ENCODE measurements at regions not wholly inside any gene's neighbourhood (a gene's known extent, or its start where the extent isn't known, plus 50 kb on each side); places are given as distances from the start of the nearest gene placed in this dataset.

DNA sequence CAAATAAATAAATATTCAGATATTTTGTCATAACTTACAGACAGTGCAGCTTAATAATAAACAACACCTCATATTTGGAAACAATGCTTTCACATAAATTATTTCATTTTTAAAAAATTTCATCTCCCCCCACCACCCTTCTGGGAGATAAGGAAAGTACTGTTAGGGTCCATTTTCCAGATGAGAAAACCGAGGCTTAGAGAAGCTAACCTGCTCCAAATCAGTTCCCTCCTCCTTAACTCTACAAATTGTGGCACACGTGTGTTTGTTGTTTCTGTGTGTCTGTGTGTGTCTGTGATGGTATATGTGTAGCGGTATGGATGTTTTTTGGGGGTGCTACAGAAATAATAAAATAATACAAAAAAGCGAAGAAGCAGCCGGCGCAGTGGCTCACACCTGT lies 54.2 kb upstream of the NAA20 start:
- no peak for ATAC-seq (ENCODE audit: low read depth)
- ChIA-PET POLR2A (interaction anchor here (0.5 kb wide), 1 partner anchor 249 kb away, joined by 6 read pairs; no protein-coding TSS in a partner anchor), CTCF (interaction anchor here (0.6 kb wide), 1 partner anchor 61 kb away, joined by 3 read pairs; no protein-coding TSS in a partner anchor)
- H3K27me3 ChIP-seq (replicated peaks in 1 of 4; ENCODE audit: control extremely low read depth in 1 of 4, control insufficient read depth in 3 of 4, insufficient read depth in 4 of 4, low read length in 3 of 4) = no peaks in the 10 kb centered on the region
- intact Hi-C loops (cut with micrococcal nuclease) = no loop called here
- no peak overlapping the region for H3K27ac Mint-ChIP-seq
- DNase-seq = no peak
- H3K9me3 Mint-ChIP-seq (ENCODE audit: insufficient read depth) = no peaks in the 10 kb centered on the region
- WGBS (ENCODE audit: insufficient coverage) = 98% methylated on average over 4 of the region's 6 CpGs
- H3K9ac ChIP-seq (ENCODE audit: low read length) = no peak overlapping the region
- no peak for TF ChIP-seq EZH2 (IDR thresholded peaks at IDR 0.05; ENCODE audit: borderline replicate concordance, insufficient read depth, low read depth, low read length, poor library complexity, severe bottlenecking)
- TF ChIP-seq, protein P1, sequence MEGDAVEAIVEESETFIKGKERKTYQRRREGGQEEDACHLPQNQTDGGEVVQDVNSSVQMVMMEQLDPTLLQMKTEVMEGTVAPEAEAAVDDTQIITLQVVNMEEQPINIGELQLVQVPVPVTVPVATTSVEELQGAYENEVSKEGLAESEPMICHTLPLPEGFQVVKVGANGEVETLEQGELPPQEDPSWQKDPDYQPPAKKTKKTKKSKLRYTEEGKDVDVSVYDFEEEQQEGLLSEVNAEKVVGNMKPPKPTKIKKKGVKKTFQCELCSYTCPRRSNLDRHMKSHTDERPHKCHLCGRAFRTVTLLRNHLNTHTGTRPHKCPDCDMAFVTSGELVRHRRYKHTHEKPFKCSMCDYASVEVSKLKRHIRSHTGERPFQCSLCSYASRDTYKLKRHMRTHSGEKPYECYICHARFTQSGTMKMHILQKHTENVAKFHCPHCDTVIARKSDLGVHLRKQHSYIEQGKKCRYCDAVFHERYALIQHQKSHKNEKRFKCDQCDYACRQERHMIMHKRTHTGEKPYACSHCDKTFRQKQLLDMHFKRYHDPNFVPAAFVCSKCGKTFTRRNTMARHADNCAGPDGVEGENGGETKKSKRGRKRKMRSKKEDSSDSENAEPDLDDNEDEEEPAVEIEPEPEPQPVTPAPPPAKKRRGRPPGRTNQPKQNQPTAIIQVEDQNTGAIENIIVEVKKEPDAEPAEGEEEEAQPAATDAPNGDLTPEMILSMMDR (IDR thresholded peaks at IDR 0.05) = no peak
- H3K79me2 ChIP-seq (ENCODE audit: control insufficient read depth, insufficient read depth, low read length) = no peaks in the 10 kb centered on the region
- no peaks in the 10 kb centered on the region for H4K20me1 ChIP-seq (ENCODE audit: control insufficient read depth, insufficient read depth, low read length, poor library complexity, severe bottlenecking)
- H2AFZ ChIP-seq (ENCODE audit: insufficient read depth, low read depth, low read length, poor library complexity, severe bottlenecking) = no peak overlapping the region
- H3K4me1 Mint-ChIP-seq = peaks cover 3% of the 10 kb centered on the region
- no peak overlapping the region for H3K27ac ChIP-seq (ENCODE audit: low read length in 2 of 2)
- H3K4me3 ChIP-seq (ENCODE audit: control extremely low read depth in 1 of 5, extremely low read depth in 1 of 5, insufficient read depth in 1 of 5, low read depth in 2 of 5, low read length in 4 of 5) = no peak overlapping the region
- no peak overlapping the region for H3K4me2 ChIP-seq (replicated peaks; ENCODE audit: low read depth, low read length, poor library complexity, severe bottlenecking)
- no peaks in the 10 kb centered on the region for H3K36me3 ChIP-seq (replicated peaks in 1 of 2; ENCODE audit: control extremely low read depth in 1 of 2, control insufficient read depth in 1 of 2, extremely low read depth in 1 of 2, insufficient read depth in 2 of 2, low read length in 1 of 2)
- H3K27me3 Mint-ChIP-seq = no peaks in the 10 kb centered on the region
- H3K4me1 ChIP-seq (ENCODE audit: control insufficient read depth in 2 of 2, insufficient read depth in 2 of 2, low read length in 2 of 2) = no peaks in the 10 kb centered on the region
- H3K4me3 Mint-ChIP-seq = no peak overlapping the region
- no peaks in the 10 kb centered on the region for H3K9me3 ChIP-seq (ENCODE audit: control extremely low read depth in 1 of 3, control insufficient read depth in 2 of 3, insufficient read depth in 1 of 3, low read length in 2 of 3)

DNA sequence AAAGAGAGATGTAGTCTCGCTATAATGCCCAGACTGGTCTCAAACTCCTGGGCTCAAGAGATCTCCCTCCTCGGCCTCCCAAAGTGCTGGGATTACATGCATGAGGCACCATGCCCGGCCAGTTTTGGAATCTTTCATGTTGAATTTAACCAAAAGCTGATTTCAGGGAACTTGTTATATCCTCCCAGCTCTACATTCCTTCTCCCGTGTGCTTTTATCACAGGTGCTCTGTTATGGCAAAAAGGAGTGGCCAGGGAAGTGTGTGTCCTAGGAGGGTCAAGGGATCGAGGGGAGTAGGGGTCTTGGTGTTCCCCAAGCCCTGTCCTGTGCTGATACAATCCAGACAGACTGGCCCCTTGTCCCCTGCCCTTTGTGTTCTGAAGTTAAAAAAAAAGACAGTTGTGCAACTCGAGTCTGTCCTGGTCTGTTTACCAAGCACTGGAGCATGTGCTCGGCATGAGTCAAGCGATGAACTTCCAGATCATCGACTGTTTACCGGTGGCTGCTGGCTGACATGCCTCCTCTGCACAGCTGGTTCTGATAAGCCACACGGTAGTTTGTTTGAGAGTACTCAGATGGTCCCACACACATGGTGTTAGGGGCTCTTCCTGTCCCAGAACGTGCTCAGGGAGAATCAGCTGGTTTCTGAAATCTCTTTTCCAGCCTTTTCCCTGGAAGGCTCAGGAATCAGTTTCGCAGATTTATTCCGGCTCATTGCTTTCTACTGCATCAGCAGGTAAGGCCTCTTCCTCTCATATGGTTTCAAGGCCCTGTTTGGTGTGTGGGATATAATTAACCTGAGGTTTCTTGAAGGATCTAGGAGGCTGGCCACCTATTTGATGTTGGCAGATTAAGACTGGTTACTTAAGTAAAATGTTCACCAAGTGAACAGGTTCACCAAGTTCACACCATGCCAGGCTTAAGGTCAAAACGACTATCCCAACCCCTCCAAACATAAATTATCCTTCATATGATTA lies 52.6 kb upstream of the NAA20 start:
- ChIA-PET POLR2A (no interaction called here), CTCF (no interaction called here)
- Mint-ChIP-seq H3K4me1 (peaks cover 9% of the 10 kb centered on the region), H3K27ac (no peak overlapping the region), H3K4me3 (no peak overlapping the region), H3K27me3 (no peaks in the 10 kb centered on the region), H3K9me3 (ENCODE audit: insufficient read depth) (no peaks in the 10 kb centered on the region)
- H3K27me3 ChIP-seq (replicated peaks in 1 of 4; ENCODE audit: control extremely low read depth in 1 of 4, control insufficient read depth in 3 of 4, insufficient read depth in 4 of 4, low read length in 3 of 4) = no peaks in the 10 kb centered on the region
- H3K9ac ChIP-seq (ENCODE audit: low read length) = no peak overlapping the region
- intact Hi-C loops (cut with micrococcal nuclease) = no loop called here
- TF ChIP-seq EZH2 (IDR thresholded peaks at IDR 0.05; ENCODE audit: borderline replicate concordance, insufficient read depth, low read depth, low read length, poor library complexity, severe bottlenecking) = no peak
- TF ChIP-seq, protein P1 (IDR thresholded peaks at IDR 0.05) = no peak
- H2AFZ ChIP-seq (ENCODE audit: insufficient read depth, low read depth, low read length, poor library complexity, severe bottlenecking) = no peak overlapping the region
- H3K79me2 ChIP-seq (ENCODE audit: control insufficient read depth, insufficient read depth, low read length) = no peaks in the 10 kb centered on the region
- no peak overlapping the region for H3K4me2 ChIP-seq (replicated peaks; ENCODE audit: low read depth, low read length, poor library complexity, severe bottlenecking)
- H3K27ac ChIP-seq (ENCODE audit: low read length in 2 of 2) = no peak overlapping the region
- no peaks in the 10 kb centered on the region for H3K9me3 ChIP-seq (ENCODE audit: control extremely low read depth in 1 of 3, control insufficient read depth in 2 of 3, insufficient read depth in 1 of 3, low read length in 2 of 3)
- 86% methylated on average over 13 of the region's 15 CpGs for WGBS (ENCODE audit: insufficient coverage)
- H4K20me1 ChIP-seq (ENCODE audit: control insufficient read depth, insufficient read depth, low read length, poor library complexity, severe bottlenecking) = no peaks in the 10 kb centered on the region
- no peak for ATAC-seq (ENCODE audit: low read depth)
- H3K36me3 ChIP-seq (replicated peaks in 1 of 2; ENCODE audit: control extremely low read depth in 1 of 2, control insufficient read depth in 1 of 2, extremely low read depth in 1 of 2, insufficient read depth in 2 of 2, low read length in 1 of 2) = no peaks in the 10 kb centered on the region
- H3K4me3 ChIP-seq (ENCODE audit: control extremely low read depth in 1 of 5, extremely low read depth in 1 of 5, insufficient read depth in 1 of 5, low read depth in 2 of 5, low read length in 4 of 5) = no peak overlapping the region
- DNase-seq = no peak
- H3K4me1 ChIP-seq (ENCODE audit: control insufficient read depth in 2 of 2, insufficient read depth in 2 of 2, low read length in 2 of 2) = peaks cover 0 to 7% of the 10 kb centered on the region in 2 donors
